B cell (primary cell): ENCODE measurements at regions not wholly inside any gene's neighbourhood (a gene's known extent, or its start where the extent isn't known, plus 50 kb on each side); places are given as distances from the start of the nearest gene placed in this dataset.

ENCODE experiments used
- ATAC-seq: fragments of 200-7000 bp; cut with Tn5 transposase; one replicate; pipeline ENCODE4 v1.10.0; 2021; ENCODE audit warnings: low read depth, mild to moderate bottlenecking, moderate number of reproducible peaks, moderate library complexity
- CTCF ChIA-PET: fragments of 350-600 bp; sonication (Branson Sonifier 250); formaldehyde crosslinking; loops from one replicate; lab custom pipeline; 2021; ENCODE audit warnings: antibody characterized with exemption, inconsistent platforms; lab: Charles Lee
- POLR2A ChIA-PET: fragments of 350-600 bp; sonication (Branson Sonifier 250); formaldehyde crosslinking; loops from one replicate; lab custom pipeline; 2021; ENCODE audit warnings: antibody characterized with exemption; lab: Charles Lee
- DNase-seq: peaks from one replicate; pipeline ENCODE4 v3.0.0; 2013
- H2AFZ ChIP-seq: 2 replicates; pipeline ENCODE4 v1.6.1; 2012; ENCODE audit warnings: mild to moderate bottlenecking, low read depth, low read length; ENCODE audit not compliant: insufficient read depth, poor library complexity, severe bottlenecking
- H3K27ac ChIP-seq, 2 donors: 1 replicate in 1 of 2; 2 replicates in 1 of 2; pipeline ENCODE4 v1.5.1; 2012 to 2013; ENCODE audit warnings: low read length in 2 of 2, mild to moderate bottlenecking in 2 of 2, moderate library complexity in 1 of 2
- H3K27me3 ChIP-seq, 4 experiments: fragments of 200-600 bp in 1 of 4; sonication (generic) in 1 of 4; replicated peaks in 1 of 4; 1 replicate in 2 of 4; 2 replicates in 2 of 4; pipeline versions ENCODE4 v1.6.1 to v1.7.0; 2013 to 2016; ENCODE audit warnings: low read length in 3 of 4, mild to moderate bottlenecking in 2 of 4, mixed read lengths in 1 of 4, moderate library complexity in 1 of 4; ENCODE audit not compliant: insufficient read depth in 4 of 4, control insufficient read depth in 3 of 4; ENCODE audit errors: control extremely low read depth in 1 of 4
- H3K36me3 ChIP-seq, 2 experiments: replicated peaks in 1 of 2; 1 replicate in 1 of 2; 2 replicates in 1 of 2; pipeline versions ENCODE4 v1.6.1 to v1.7.1; 2013; ENCODE audit warnings: low read length in 1 of 2; ENCODE audit not compliant: insufficient read depth in 2 of 2, control insufficient read depth in 1 of 2; ENCODE audit errors: control extremely low read depth in 1 of 2, extremely low read depth in 1 of 2
- H3K4me1 ChIP-seq, 2 donors: fragments of 200-600 bp in 1 of 2; sonication (generic) in 1 of 2; 1 replicate in 1 of 2; 2 replicates in 1 of 2; pipeline versions ENCODE4 v1.5.1 to v1.6.1; 2013 to 2017; ENCODE audit warnings: low read length in 2 of 2; ENCODE audit not compliant: control insufficient read depth in 2 of 2, insufficient read depth in 2 of 2
- H3K4me2 ChIP-seq: replicated peaks from 2 replicates; pipeline ENCODE3; 2012; ENCODE audit warnings: mild to moderate bottlenecking, low read depth, low read length; ENCODE audit not compliant: poor library complexity, severe bottlenecking
- H3K4me3 ChIP-seq, 5 experiments: fragments of 200-600 bp in 1 of 5; sonication (generic) in 1 of 5; 1 replicate in 3 of 5; 2 replicates in 2 of 5; pipeline versions ENCODE4 v1.5.1 to v1.7.0; 2011 to 2016; ENCODE audit warnings: low read length in 4 of 5, mild to moderate bottlenecking in 4 of 5, low read depth in 2 of 5, control low read depth in 1 of 5, moderate library complexity in 1 of 5; ENCODE audit not compliant: insufficient read depth in 1 of 5; ENCODE audit errors: control extremely low read depth in 1 of 5, extremely low read depth in 1 of 5
- H3K79me2 ChIP-seq: fragments of 200-600 bp; sonication (generic); one replicate; pipeline ENCODE4 v1.6.0; 2016; ENCODE audit warnings: low read length; ENCODE audit not compliant: control insufficient read depth, insufficient read depth
- H3K9ac ChIP-seq: fragments of 200-600 bp; sonication (generic); 2 replicates; pipeline ENCODE4 v1.6.1; 2017; ENCODE audit warnings: mild to moderate bottlenecking, low read length, moderate library complexity
- H3K9me3 ChIP-seq, 3 donors: one replicate each; pipeline versions ENCODE4 v1.6.1 to v1.7.1; 2013; ENCODE audit warnings: low read length in 2 of 3; ENCODE audit not compliant: control insufficient read depth in 2 of 3, insufficient read depth in 1 of 3; ENCODE audit errors: control extremely low read depth in 1 of 3
- H4K20me1 ChIP-seq: 2 replicates; pipeline ENCODE4 v1.6.0; 2012; ENCODE audit warnings: mild to moderate bottlenecking, low read length; ENCODE audit not compliant: insufficient read depth, control insufficient read depth, poor library complexity, severe bottlenecking
- H3K27ac Mint-ChIP-seq: one replicate; pipeline ENCODE4 v1.8.0; 2021; ENCODE audit warnings: mixed read lengths
- H3K27me3 Mint-ChIP-seq: one replicate; pipeline ENCODE4 v1.8.0; 2021; ENCODE audit warnings: mixed read lengths
- H3K4me1 Mint-ChIP-seq: one replicate; pipeline ENCODE4 v1.8.0; 2021; ENCODE audit warnings: mixed read lengths
- H3K4me3 Mint-ChIP-seq: one replicate; pipeline ENCODE4 v1.8.0; 2021; ENCODE audit warnings: mixed read lengths
- H3K9me3 Mint-ChIP-seq: one replicate; pipeline ENCODE4 v1.8.0; 2022; ENCODE audit warnings: mixed read lengths; ENCODE audit not compliant: insufficient read depth
- CTCF ChIP-seq: fragments of 200-600 bp; IDR thresholded peaks from one replicate; pipeline ENCODE4 v1.8.0; 2022; ENCODE audit warnings: antibody characterized with exemption, mild to moderate bottlenecking
- EZH2 ChIP-seq: IDR thresholded peaks from 2 replicates; pipeline ENCODE4 v1.6.1; 2012; ENCODE audit warnings: borderline replicate concordance, low read depth, mild to moderate bottlenecking, moderate library complexity, low read length; ENCODE audit not compliant: insufficient read depth, poor library complexity, severe bottlenecking
- WGBS: methylation state at CpG from one replicate; pipeline ENCODE4 v1.1.5; 2013; ENCODE audit warnings: missing lambda C conversion rate; ENCODE audit not compliant: insufficient coverage; 5-methylcytosine and 5-hydroxymethylcytosine counted together
- intact Hi-C: fragments of 100-400 bp; cut with micrococcal nuclease; formaldehyde crosslinking; loops from one replicate; pipeline ENCODE4 v1.10.0; 2022

GRCh38 chr13:75008926-75009325 is 473.0 kb downstream of the TBC1D4 start:
- Histone ChIP-seq H3K9ac (no peak overlapping the region), H4K20me1 (no peaks in the 10 kb centered on the region), H3K27me3 (peaks cover 0 to 3% (median 0%) of the 10 kb centered on the region in 4 experiments), H3K9me3 (no peaks in the 10 kb centered on the region), H3K4me1 (no peaks in the 10 kb centered on the region), H3K36me3 (no peaks in the 10 kb centered on the region), H3K4me2 (no peak overlapping the region), H3K4me3 (no peak overlapping the region), H3K27ac (no peak overlapping the region), H3K79me2 (no peaks in the 10 kb centered on the region), H2AFZ (no peak overlapping the region)
- H3K9me3 Mint-ChIP-seq = no peaks in the 10 kb centered on the region
- H3K27ac Mint-ChIP-seq = no peak overlapping the region
- no peaks in the 10 kb centered on the region for H3K27me3 Mint-ChIP-seq
- DNase-seq (no peak), ATAC-seq (no peak)
- CTCF ChIA-PET = no interaction called here
- POLR2A ChIA-PET = no interaction called here
- no peaks in the 10 kb centered on the region for H3K4me1 Mint-ChIP-seq
- no peak overlapping the region for H3K4me3 Mint-ChIP-seq
- TF ChIP-seq CTCF (no peak), EZH2 (no peak)
- intact Hi-C loops = no loop called here

GRCh38 chr13:74990992-74991391 is 491.0 kb downstream of the TBC1D4 start:
- DNase-seq (no peak), ATAC-seq (no peak)
- Histone ChIP-seq H3K4me3 (no peak overlapping the region), H3K27me3 (no peaks in the 10 kb centered on the region), H3K27ac (no peak overlapping the region), H3K9ac (no peak overlapping the region), H3K36me3 (no peaks in the 10 kb centered on the region), H3K4me1 (no peaks in the 10 kb centered on the region), H3K9me3 (no peaks in the 10 kb centered on the region), H3K4me2 (no peak overlapping the region), H4K20me1 (no peaks in the 10 kb centered on the region), H2AFZ (no peak overlapping the region), H3K79me2 (no peaks in the 10 kb centered on the region)
- Mint-ChIP-seq H3K4me1 (no peaks in the 10 kb centered on the region), H3K27ac (no peak overlapping the region), H3K27me3 (no peaks in the 10 kb centered on the region), H3K4me3 (no peak overlapping the region), H3K9me3 (no peaks in the 10 kb centered on the region)
- ChIA-PET CTCF (no interaction called here), POLR2A (no interaction called here)
- 100% methylated on average over 1 of the region's 2 CpGs for WGBS
- intact Hi-C loops = no loop called here
- TF ChIP-seq EZH2 (no peak), CTCF (no peak)
